Immature natural killer cell (primary cell): ENCODE measurements at regions not wholly inside any gene's neighbourhood (a gene's known extent, or its start where the extent isn't known, plus 50 kb on each side); places are given as distances from the start of the nearest gene placed in this dataset.

ENCODE experiments used
- DNase-seq, 3 donors: peaks; one replicate each; pipeline ENCODE4 v3.0.0; 2022; ENCODE audit warnings: mixed read lengths in 1 of 3
- H3K27ac Mint-ChIP-seq, 6 donors: one replicate each; pipeline ENCODE4 v1.8.0; 2020; ENCODE audit warnings: mixed read lengths in 6 of 6, mild to moderate bottlenecking in 5 of 6, inconsistent platforms in 4 of 6, moderate library complexity in 3 of 6
- H3K27me3 Mint-ChIP-seq, 3 donors: one replicate each; pipeline ENCODE4 v1.8.0; 2020 to 2021; ENCODE audit warnings: low read depth in 3 of 3, mild to moderate bottlenecking in 3 of 3, mixed read lengths in 3 of 3, moderate library complexity in 3 of 3, inconsistent platforms in 1 of 3
- H3K36me3 Mint-ChIP-seq, 3 donors: one replicate each; pipeline ENCODE4 v1.8.0; 2020; ENCODE audit warnings: mixed read lengths in 3 of 3, inconsistent platforms in 2 of 3, mild to moderate bottlenecking in 2 of 3
- H3K4me1 Mint-ChIP-seq, 2 donors: one replicate each; pipeline ENCODE4 v1.8.0; 2020; ENCODE audit warnings: inconsistent platforms in 2 of 2, mild to moderate bottlenecking in 2 of 2, mixed read lengths in 2 of 2, moderate library complexity in 1 of 2
- H3K4me3 Mint-ChIP-seq, 5 donors: one replicate each; pipeline ENCODE4 v1.8.0; 2020; ENCODE audit warnings: mild to moderate bottlenecking in 5 of 5, mixed read lengths in 5 of 5, inconsistent platforms in 3 of 5, moderate library complexity in 3 of 5
- H3K9me3 Mint-ChIP-seq, 6 donors: one replicate each; pipeline ENCODE4 v1.8.0; 2020; ENCODE audit warnings: mild to moderate bottlenecking in 6 of 6, mixed read lengths in 6 of 6, inconsistent platforms in 4 of 6, moderate library complexity in 3 of 6

DNA sequence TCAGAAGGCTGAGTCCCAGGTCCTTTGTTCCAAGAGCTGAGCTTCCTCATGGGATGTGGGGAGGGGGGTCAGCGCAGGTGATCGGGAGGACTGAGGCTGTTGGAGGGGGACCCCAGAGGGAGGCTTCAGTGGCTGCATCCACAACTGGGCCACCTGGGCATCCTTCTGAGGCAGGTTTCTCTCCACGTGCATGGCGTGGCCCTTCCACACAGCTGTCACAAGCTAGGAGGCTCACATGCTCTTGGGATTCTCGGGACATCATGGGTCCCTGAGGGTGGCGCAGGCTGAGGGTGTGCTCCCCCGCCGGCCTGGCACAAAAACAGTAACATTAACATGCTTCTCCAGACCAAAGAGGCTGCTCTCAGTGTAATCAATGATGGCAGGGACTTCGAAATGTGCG lies 229.6 kb upstream of the AJAP1 start:
- H3K27me3 Mint-ChIP-seq = peaks cover 2 to 9% (median 2%) of the 10 kb centered on the region in 3 donors
- H3K9me3 Mint-ChIP-seq = no peaks in the 10 kb centered on the region
- H3K4me3 Mint-ChIP-seq = no peak overlapping the region
- H3K4me1 Mint-ChIP-seq = no peaks in the 10 kb centered on the region
- H3K27ac Mint-ChIP-seq = no peak overlapping the region
- DNase-seq = no peak
- H3K36me3 Mint-ChIP-seq = no peaks in the 10 kb centered on the region

DNA sequence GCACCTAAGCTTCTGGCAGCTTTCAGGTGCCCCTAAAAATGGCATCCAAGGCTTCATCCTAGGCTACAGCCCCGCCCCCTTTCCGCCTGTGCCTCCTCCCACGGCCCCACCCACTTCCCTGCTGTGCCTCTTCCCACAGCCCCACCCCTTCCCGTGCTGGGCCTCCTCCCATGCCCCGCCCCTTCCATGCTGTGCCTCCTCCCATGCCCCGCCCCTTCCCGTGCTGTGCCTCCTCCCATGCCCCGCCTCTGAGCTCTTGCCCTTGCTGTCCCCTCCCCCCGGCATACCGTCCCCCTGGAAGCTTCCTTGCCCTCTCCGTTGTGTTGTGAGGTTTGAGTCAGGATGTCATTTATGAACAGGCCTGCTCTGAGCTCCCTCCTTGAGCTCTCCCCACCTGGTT lies 228.5 kb upstream of the AJAP1 start:
- Mint-ChIP-seq H3K27me3 (peaks cover 2 to 9% (median 2%) of the 10 kb centered on the region in 3 donors), H3K4me1 (no peaks in the 10 kb centered on the region), H3K27ac (no peak overlapping the region), H3K9me3 (no peaks in the 10 kb centered on the region), H3K36me3 (no peaks in the 10 kb centered on the region), H3K4me3 (no peak overlapping the region)
- DNase-seq = no peak

DNA sequence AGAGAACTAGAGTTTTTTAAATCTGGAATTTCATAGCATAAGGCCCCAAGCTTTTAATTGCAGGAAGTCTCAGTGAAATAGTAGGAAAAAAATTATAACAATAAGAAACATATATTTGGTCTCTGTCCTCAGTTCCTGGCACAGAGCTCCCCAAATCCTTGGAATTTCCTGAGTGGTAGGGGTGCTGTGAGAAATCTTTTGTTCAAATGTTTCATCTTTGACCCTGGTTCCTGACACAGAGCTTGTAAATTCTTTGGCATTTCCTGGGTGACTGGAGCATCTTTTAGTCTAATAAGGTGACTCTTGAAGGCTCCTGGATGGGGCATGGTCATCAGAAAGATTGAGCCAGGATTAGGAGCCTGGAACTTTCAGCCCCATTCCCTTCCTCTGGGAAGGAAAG lies 225.7 kb upstream of the AJAP1 start:
- no peaks in the 10 kb centered on the region for H3K9me3 Mint-ChIP-seq
- peaks cover 2 to 7% (median 2%) of the 10 kb centered on the region in 3 donors for H3K27me3 Mint-ChIP-seq
- no peak overlapping the region for H3K4me3 Mint-ChIP-seq
- no peaks in the 10 kb centered on the region for H3K36me3 Mint-ChIP-seq
- no peaks in the 10 kb centered on the region for H3K4me1 Mint-ChIP-seq
- no peak for DNase-seq
- no peak overlapping the region for H3K27ac Mint-ChIP-seq

DNA sequence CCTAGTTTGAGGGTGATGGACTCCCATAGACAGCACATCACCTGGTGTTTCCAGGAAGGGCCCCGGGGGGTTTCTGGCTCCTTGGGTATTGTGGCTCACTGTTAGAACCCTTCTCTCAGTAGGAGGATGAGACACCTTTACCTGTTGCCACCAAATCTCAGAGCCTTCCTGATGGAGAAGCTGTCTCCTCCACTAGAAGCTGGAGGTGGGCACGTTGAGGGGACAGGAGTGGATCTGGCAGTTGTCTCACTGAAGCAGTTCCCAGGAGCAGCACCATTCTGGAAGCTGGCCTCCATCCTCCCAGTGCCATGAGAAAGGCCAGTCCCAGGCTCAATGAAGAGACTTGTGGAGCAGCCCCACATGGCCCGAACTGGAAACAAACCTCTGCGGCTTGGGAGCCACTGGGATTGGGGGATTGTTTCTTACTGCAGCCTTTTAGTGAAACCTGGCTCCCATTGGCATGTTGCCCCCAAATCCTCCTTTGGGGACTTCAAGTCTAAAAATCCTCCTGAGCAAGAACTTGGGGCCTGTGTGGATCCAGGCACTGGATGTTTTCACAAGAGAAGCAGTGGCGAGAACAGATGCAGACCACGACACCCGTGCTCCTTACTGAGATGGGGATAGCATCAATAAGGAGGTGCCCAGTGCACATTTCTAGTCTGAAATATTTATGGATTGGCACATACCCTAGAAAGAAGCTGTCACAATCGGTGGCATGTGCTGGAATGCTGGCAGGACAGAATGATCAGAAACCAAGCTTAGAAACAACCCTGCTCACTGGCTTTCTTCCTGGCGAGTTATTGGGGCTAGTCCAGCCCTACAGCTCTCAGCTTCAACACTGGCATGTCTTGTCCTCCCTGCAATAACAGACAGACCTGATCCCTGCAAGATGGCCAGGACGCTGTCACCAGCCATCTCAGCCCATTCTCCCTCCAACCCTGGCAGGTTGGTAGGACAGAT lies 223.7 kb upstream of the AJAP1 start:
- Mint-ChIP-seq H3K4me3 (no peak overlapping the region), H3K27me3 (peaks cover under 1 to 7% (median 2%) of the 10 kb centered on the region in 3 donors)
- DNase-seq = no peak

DNA sequence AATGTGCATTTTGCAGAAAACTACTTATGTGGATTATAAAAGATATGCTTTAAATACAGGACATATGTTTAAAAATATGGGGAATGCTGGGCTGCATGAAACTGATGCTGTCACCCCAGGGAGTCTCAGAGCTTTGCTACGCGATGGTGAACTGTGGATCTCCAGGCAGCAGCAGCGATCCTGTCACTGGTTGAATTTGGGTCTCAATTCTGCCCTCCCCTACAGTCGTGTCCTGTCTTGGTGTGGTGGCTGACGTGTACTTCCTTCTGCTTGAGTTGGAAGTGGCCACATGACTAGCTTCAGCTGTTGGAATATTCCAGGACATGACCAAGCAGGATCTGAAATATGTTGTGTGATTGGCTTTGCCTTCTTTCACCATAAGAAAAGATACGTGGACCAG lies 222.9 kb upstream of the AJAP1 start:
- H3K4me3 Mint-ChIP-seq = no peak overlapping the region
- H3K27me3 Mint-ChIP-seq = peaks cover 1 to 7% (median 2%) of the 10 kb centered on the region in 3 donors
- H3K36me3 Mint-ChIP-seq = no peaks in the 10 kb centered on the region
- no peaks in the 10 kb centered on the region for H3K4me1 Mint-ChIP-seq
- H3K27ac Mint-ChIP-seq = no peak overlapping the region
- H3K9me3 Mint-ChIP-seq = peaks cover 0 to 2% (median 0%) of the 10 kb centered on the region in 6 donors
- DNase-seq = no peak

More for the DNA sequence above, 223.7 kb upstream of the AJAP1 start:
- H3K27ac Mint-ChIP-seq = no peak overlapping the region
- H3K36me3 Mint-ChIP-seq = no peaks in the 10 kb centered on the region
- no peaks in the 10 kb centered on the region for H3K4me1 Mint-ChIP-seq
- peaks cover 0 to 2% (median 0%) of the 10 kb centered on the region in 6 donors for H3K9me3 Mint-ChIP-seq

DNA sequence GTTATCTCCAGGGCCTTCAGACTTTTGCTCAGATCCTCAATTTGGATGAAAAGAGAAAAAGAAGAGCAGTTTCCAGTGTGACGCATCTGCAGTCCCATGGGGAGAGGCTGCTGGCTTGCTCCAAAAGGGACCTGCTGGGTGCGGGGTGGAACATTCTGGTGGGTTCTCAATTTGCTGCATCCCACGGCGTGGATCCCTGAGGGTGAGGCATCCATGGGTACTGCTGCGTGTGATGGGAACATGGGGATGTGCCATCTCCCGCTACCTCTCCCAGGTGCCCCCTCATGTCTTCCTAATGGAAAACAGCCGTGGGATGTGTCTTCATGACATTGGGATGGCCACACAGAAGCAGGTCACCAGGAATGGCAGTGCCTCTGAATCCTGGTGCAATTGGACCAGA lies 221.3 kb upstream of the AJAP1 start:
- H3K4me3 Mint-ChIP-seq = no peak overlapping the region
- no peak overlapping the region for H3K27ac Mint-ChIP-seq
- H3K9me3 Mint-ChIP-seq = peaks cover 0 to 2% (median 0%) of the 10 kb centered on the region in 6 donors
- H3K36me3 Mint-ChIP-seq = no peaks in the 10 kb centered on the region
- no peaks in the 10 kb centered on the region for H3K4me1 Mint-ChIP-seq
- no peak for DNase-seq
- H3K27me3 Mint-ChIP-seq = peaks cover 1 to 9% (median 2%) of the 10 kb centered on the region in 3 donors

DNA sequence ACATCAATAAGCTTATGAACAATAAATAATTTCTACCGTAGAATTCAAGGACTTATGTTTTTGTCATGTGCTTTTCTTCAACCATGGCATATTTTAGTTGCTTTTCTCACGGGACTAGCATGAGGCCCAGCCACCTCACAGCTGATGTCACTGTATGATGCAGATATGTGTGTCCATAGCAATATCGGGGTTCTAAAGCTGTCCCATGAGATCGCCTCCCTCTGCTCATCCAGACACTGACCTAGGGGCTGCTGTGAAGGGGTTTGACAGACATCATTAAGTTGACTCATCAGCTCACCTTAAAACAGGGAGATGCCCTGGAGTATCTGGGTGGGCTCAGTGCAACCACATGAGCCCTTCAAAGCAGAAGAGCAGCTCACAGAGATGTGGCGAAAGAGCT lies 210.3 kb upstream of the AJAP1 start:
- Mint-ChIP-seq H3K27me3 (peaks cover 4 to 17% (median 7%) of the 10 kb centered on the region in 3 donors), H3K36me3 (no peaks in the 10 kb centered on the region), H3K27ac (no peak overlapping the region), H3K9me3 (no peaks in the 10 kb centered on the region), H3K4me1 (no peaks in the 10 kb centered on the region), H3K4me3 (no peak overlapping the region)
- no peak for DNase-seq

DNA sequence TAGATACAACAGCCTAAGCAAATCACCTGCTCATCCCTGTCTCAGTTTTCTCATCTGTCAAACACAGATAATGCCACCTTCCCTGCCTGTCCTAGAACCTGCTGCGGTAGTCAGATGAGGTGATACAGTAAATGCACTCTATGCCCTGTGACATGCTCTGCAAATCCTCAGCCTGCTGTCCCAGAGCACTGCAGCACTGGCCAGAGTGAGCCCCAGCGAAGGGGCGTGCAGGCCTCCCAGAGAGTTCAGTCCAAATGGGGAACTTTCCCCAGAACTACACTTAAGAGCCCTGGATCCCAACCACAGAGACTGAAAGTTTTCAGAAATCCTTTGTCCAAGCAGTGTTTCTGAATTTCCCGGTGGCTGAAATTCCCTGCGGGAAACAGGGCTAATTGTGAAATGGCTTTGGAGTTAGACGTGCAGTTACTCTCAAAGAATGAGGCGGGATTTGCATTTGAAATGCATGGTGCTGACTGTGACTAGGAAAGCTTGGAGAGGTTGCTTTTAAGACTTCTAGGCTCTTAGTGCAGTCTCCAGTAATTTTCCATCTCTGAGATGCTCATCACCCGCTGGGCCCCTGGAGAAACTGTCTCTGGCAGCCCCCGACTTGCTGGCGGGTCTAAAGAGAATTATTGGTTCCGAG lies 206.5 kb upstream of the AJAP1 start:
- no peak overlapping the region for H3K4me3 Mint-ChIP-seq
- no peaks in the 10 kb centered on the region for H3K4me1 Mint-ChIP-seq
- H3K27me3 Mint-ChIP-seq = peaks cover 7 to 15% (median 9%) of the 10 kb centered on the region in 3 donors
- no peaks in the 10 kb centered on the region for H3K9me3 Mint-ChIP-seq
- no peaks in the 10 kb centered on the region for H3K36me3 Mint-ChIP-seq
- DNase-seq = no peak
- H3K27ac Mint-ChIP-seq = no peak overlapping the region

DNA sequence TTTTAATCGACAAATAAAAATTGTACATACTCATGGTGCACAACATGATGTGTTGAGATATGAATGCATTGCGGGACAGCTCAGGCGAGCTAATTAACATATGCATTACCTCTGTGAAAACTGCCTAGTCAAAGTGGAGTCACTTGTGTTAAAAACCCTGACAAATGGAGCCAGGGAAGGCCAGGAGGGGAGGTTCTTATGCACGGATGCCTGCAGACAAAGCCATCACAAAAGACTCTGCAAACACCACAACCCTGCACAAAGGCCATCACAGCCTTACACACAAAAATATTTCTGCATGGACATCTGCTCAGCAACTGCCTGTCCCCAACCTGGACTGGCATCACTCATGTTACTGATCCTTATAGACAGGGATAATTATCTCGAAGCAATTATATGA lies 204.4 kb upstream of the AJAP1 start:
- H3K27me3 Mint-ChIP-seq = peaks cover 5 to 13% (median 6%) of the 10 kb centered on the region in 3 donors
- no peaks in the 10 kb centered on the region for H3K4me1 Mint-ChIP-seq
- no peak overlapping the region for H3K4me3 Mint-ChIP-seq
- no peaks in the 10 kb centered on the region for H3K36me3 Mint-ChIP-seq
- no peak overlapping the region for H3K27ac Mint-ChIP-seq
- no peak for DNase-seq
- no peaks in the 10 kb centered on the region for H3K9me3 Mint-ChIP-seq

DNA sequence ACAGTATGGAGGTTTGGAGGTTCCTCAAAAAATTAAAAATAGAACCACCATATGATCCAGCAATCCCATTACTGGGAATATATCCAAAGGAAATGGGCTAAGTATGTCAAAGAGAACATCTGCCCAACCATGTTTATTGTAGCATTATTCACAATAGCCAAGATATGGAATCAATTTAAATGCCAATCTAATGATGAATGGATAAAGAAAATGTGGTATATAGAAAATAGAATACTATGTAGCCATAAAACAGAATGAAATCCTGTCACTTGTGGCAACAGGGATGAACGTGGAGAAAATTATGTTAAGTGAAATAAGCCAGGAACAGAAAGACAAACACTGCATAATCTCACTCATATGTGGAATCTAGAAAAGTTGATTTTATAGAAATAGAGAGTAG lies 201.7 kb upstream of the AJAP1 start:
- Mint-ChIP-seq H3K9me3 (peaks cover 0 to 3% (median 0%) of the 10 kb centered on the region in 6 donors), H3K27me3 (peaks cover 0 to 5% (median 3%) of the 10 kb centered on the region in 3 donors), H3K27ac (no peak overlapping the region), H3K4me1 (no peaks in the 10 kb centered on the region), H3K4me3 (no peak overlapping the region), H3K36me3 (no peaks in the 10 kb centered on the region)
- no peak for DNase-seq

DNA sequence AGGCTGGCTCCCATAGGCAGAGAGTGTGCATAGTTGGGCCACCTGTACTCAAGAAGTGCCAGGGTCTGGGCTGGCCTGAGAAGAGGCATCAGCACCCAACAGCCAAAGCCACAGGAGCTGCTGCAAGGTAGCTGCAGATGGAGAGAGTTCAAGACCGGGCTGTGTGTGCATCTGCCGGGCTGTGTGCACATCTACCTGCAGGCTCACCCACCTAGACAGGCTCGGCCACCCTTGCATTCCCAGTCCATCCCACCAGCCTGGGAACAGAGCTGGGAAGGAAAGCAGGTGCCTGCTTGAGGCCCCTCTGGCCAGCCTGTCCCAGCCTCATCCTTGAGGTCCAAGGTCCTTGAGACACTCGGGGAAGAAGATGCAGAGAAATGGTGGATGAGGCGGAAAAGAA lies 194.4 kb upstream of the AJAP1 start:
- Mint-ChIP-seq H3K4me1 (no peaks in the 10 kb centered on the region), H3K27me3 (peaks cover 0 to 2% (median 2%) of the 10 kb centered on the region in 3 donors), H3K9me3 (peaks cover 0 to 3% (median 0%) of the 10 kb centered on the region in 6 donors), H3K27ac (no peak overlapping the region), H3K4me3 (no peak overlapping the region), H3K36me3 (no peaks in the 10 kb centered on the region)
- DNase-seq = no peak

DNA sequence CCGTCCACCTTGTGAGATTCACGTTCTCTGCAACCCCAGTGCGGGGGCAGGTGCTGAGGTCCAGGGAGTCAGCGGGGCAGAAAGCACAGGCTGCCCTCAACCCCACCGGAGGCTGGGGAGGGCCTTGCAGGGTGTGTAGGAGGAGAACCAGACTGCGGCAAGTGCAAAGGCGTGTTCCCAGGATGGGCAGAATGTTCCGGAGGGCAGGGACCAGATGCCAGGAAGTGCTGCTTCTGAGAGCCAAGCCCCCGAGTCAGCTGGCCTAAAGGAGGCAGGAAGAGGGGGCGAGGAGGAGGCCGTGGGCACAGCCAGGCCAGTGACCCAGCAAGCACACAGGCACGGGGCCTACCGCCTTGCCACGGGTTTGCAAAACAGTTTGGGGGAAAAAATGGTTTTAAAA lies 193.8 kb upstream of the AJAP1 start:
- H3K4me3 Mint-ChIP-seq = no peak overlapping the region
- peaks cover 0 to 2% (median 2%) of the 10 kb centered on the region in 3 donors for H3K27me3 Mint-ChIP-seq
- no peak overlapping the region for H3K27ac Mint-ChIP-seq

DNA sequence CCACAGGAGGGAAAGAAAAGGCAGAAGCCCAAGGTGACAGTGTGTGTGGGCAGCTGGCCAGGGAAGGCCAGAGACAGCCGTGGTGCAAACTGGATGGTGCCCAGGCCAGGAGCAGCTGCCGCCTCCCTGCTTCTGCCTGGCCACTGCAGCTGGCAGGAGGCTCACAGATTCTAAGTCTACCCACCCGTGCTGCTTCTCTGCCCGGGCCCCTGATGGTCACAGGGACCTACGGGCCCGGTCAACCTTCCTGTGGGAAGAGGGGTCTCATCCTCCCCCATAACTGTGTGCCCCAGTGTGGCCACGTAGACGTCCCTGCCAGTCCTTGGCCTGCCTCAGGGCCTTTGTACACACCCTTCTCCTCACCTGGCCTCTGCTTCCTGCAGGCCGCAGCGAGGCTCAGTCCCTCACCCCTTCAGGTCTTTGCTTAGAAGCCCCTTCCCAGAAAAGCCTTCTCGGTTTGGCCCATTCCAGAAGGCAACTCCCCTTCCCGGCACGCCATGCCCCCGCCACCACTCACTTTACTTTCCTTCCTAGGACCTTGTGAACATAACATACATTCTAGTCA lies 192.6 kb upstream of the AJAP1 start:
- Mint-ChIP-seq H3K27ac (no peak overlapping the region), H3K4me1 (no peaks in the 10 kb centered on the region), H3K4me3 (no peak overlapping the region)

More for the DNA sequence above, 193.8 kb upstream of the AJAP1 start:
- Mint-ChIP-seq H3K36me3 (no peaks in the 10 kb centered on the region), H3K4me1 (no peaks in the 10 kb centered on the region), H3K9me3 (no peaks in the 10 kb centered on the region)
- no peak for DNase-seq

More for the DNA sequence above, 192.6 kb upstream of the AJAP1 start:
- H3K36me3 Mint-ChIP-seq = no peaks in the 10 kb centered on the region
- no peak for DNase-seq
- H3K27me3 Mint-ChIP-seq = peaks cover under 1 to 2% (median 2%) of the 10 kb centered on the region in 3 donors
- H3K9me3 Mint-ChIP-seq = no peaks in the 10 kb centered on the region
